HEK293 (cell line): ENCODE measurements at regions not wholly inside any gene's neighbourhood (a gene's known extent, or its start where the extent isn't known, plus 50 kb on each side); places are given as distances from the start of the nearest gene placed in this dataset.

Source experiments
- CTCF ChIA-PET: fragments of 350-600 bp; formaldehyde crosslinking; extraction: SDS; loops from one replicate; lab custom pipeline; 2021; ENCODE audit warnings: antibody characterized with exemption; lab: Yijun Ruan, JAX
- POLR2A ChIA-PET: fragments of 300-600 bp; formaldehyde crosslinking; extraction: SDS; loops from one replicate; lab custom pipeline; 2020; ENCODE audit warnings: antibody characterized with exemption, inconsistent platforms; lab: Yijun Ruan, JAX
- H3K27ac ChIP-seq: fragments of 200-500 bp; sonication (Bioruptor generic); 2 replicates; pipeline ENCODE4 v1.5.1; 2014; ENCODE audit warnings: low read depth, low read length, control low read depth, inconsistent platforms; ENCODE audit errors: extremely low read depth
- H3K36me3 ChIP-seq, 2 experiments: fragments of 200-500 bp in 1 of 2; sonication (Bioruptor generic) in 1 of 2; 1 replicate in 1 of 2; 2 replicates in 1 of 2; pipeline ENCODE4 v1.5.1; 2014 to 2017; ENCODE audit warnings: inconsistent platforms in 2 of 2, low read length in 2 of 2; ENCODE audit not compliant: control insufficient read depth in 2 of 2, insufficient read depth in 1 of 2
- H3K4me1 ChIP-seq: fragments of 200-500 bp; sonication (Bioruptor generic); 2 replicates; pipeline ENCODE4 v1.5.1; 2014; ENCODE audit warnings: mild to moderate bottlenecking, low read length, inconsistent platforms; ENCODE audit not compliant: control insufficient read depth, insufficient read depth
- H3K4me3 ChIP-seq: 2 replicates; pipeline ENCODE4 v1.5.1; 2011; ENCODE audit warnings: low read depth, mild to moderate bottlenecking, control low read depth, low read length, moderate library complexity
- H3K9me3 ChIP-seq: fragments of 200-500 bp; sonication (Bioruptor generic); 2 replicates; pipeline ENCODE4 v1.5.1; 2014; ENCODE audit warnings: low read depth, low read length, inconsistent platforms; ENCODE audit not compliant: control insufficient read depth, insufficient read depth
- PRDM4 ChIP-seq: fragments of 450-650 bp; formaldehyde crosslinking; IDR thresholded peaks from 2 replicates; pipeline ENCODE4 v1.5.1; 2017; ENCODE audit warnings: missing biosample characterization, missing genetic modification characterization
- REST ChIP-seq: fragments of 450-650 bp; formaldehyde crosslinking; IDR thresholded peaks from 2 replicates; pipeline ENCODE4 v1.5.1; 2016; ENCODE audit warnings: missing biosample characterization, missing genetic modification characterization
- SCRT1 ChIP-seq: fragments of 450-650 bp; formaldehyde crosslinking; IDR thresholded peaks from 2 replicates; pipeline ENCODE4 v1.5.1; 2016; ENCODE audit warnings: missing biosample characterization, missing genetic modification characterization, borderline replicate concordance
- TRIM28 ChIP-seq: IDR thresholded peaks from 2 replicates; pipeline ENCODE4 v1.6.1; 2011; ENCODE audit warnings: low read length, control low read depth, borderline replicate concordance
- WT1 ChIP-seq: fragments of 450-650 bp; formaldehyde crosslinking; IDR thresholded peaks from 2 replicates; pipeline ENCODE4 v1.5.1; 2016; ENCODE audit warnings: missing biosample characterization, missing genetic modification characterization
- ZBTB20 ChIP-seq: fragments of 450-650 bp; formaldehyde crosslinking; IDR thresholded peaks from 2 replicates; pipeline ENCODE4 v1.5.1; 2016; ENCODE audit warnings: missing biosample characterization, missing genetic modification characterization
- ZBTB7A ChIP-seq: fragments of 450-650 bp; formaldehyde crosslinking; IDR thresholded peaks from 2 replicates; pipeline ENCODE4 v1.5.1; 2016; ENCODE audit warnings: low read depth, missing biosample characterization, missing genetic modification characterization
- ZFP3 ChIP-seq: fragments of 450-650 bp; formaldehyde crosslinking; IDR thresholded peaks from 2 replicates; pipeline ENCODE4 v1.5.1; 2016; ENCODE audit warnings: low read depth, missing biosample characterization, missing genetic modification characterization
- ZNF366 ChIP-seq: fragments of 450-650 bp; formaldehyde crosslinking; conservative IDR thresholded peaks from 2 replicates; pipeline ENCODE4 v1.5.1; 2016; ENCODE audit warnings: missing biosample characterization, missing genetic modification characterization
- ZNF391 ChIP-seq: fragments of 450-650 bp; formaldehyde crosslinking; IDR thresholded peaks from 2 replicates; pipeline ENCODE4 v1.5.1; 2016; ENCODE audit warnings: low read depth, missing biosample characterization, missing genetic modification characterization, borderline replicate concordance
- ZNF48 ChIP-seq: fragments of 450-650 bp; formaldehyde crosslinking; IDR thresholded peaks from 2 replicates; pipeline ENCODE4 v1.5.1; 2016; ENCODE audit warnings: missing biosample characterization, missing genetic modification characterization
- ZNF544 ChIP-seq: fragments of 450-650 bp; formaldehyde crosslinking; IDR thresholded peaks from 2 replicates; pipeline ENCODE4 v1.5.0; 2017; ENCODE audit warnings: missing biosample characterization, missing genetic modification characterization
- ZNF580 ChIP-seq: fragments of 450-650 bp; formaldehyde crosslinking; IDR thresholded peaks from 2 replicates; pipeline ENCODE4 v1.5.1; 2016; ENCODE audit warnings: missing biosample characterization, missing genetic modification characterization
- ZNF600 ChIP-seq: fragments of 450-650 bp; formaldehyde crosslinking; IDR thresholded peaks from 2 replicates; pipeline ENCODE4 v1.5.1; 2016; ENCODE audit warnings: missing biosample characterization, missing genetic modification characterization
- ZNF660 ChIP-seq: fragments of 450-650 bp; IDR thresholded peaks from 2 replicates; pipeline ENCODE4 v1.5.1; 2018; ENCODE audit warnings: missing biosample characterization, mild to moderate bottlenecking, missing genetic modification characterization
- ZNF707 ChIP-seq: fragments of 450-650 bp; formaldehyde crosslinking; IDR thresholded peaks from 2 replicates; pipeline ENCODE4 v1.5.1; 2016; ENCODE audit warnings: missing biosample characterization, missing genetic modification characterization
- ZNF830 ChIP-seq: fragments of 450-650 bp; IDR thresholded peaks from 2 replicates; pipeline ENCODE4 v1.5.0; 2018; ENCODE audit warnings: missing biosample characterization, missing genetic modification characterization, low read depth, mild to moderate bottlenecking, moderate library complexity
- TF ChIP-seq, protein P1 (sequence below): fragments of 450-650 bp; formaldehyde crosslinking; IDR thresholded peaks from 2 replicates; pipeline ENCODE4 v1.5.1; 2016; ENCODE audit warnings: missing biosample characterization, missing genetic modification characterization
- TF ChIP-seq, protein P2 (sequence below): fragments of 450-650 bp; formaldehyde crosslinking; IDR thresholded peaks from 2 replicates; pipeline ENCODE4 v1.5.1; 2016; ENCODE audit warnings: missing biosample characterization, missing genetic modification characterization
- TF ChIP-seq, protein P3 (sequence below): fragments of 450-650 bp; formaldehyde crosslinking; conservative IDR thresholded peaks from 2 replicates; pipeline ENCODE4 v1.5.1; 2016; ENCODE audit warnings: low read depth, missing biosample characterization, missing genetic modification characterization

DNA sequence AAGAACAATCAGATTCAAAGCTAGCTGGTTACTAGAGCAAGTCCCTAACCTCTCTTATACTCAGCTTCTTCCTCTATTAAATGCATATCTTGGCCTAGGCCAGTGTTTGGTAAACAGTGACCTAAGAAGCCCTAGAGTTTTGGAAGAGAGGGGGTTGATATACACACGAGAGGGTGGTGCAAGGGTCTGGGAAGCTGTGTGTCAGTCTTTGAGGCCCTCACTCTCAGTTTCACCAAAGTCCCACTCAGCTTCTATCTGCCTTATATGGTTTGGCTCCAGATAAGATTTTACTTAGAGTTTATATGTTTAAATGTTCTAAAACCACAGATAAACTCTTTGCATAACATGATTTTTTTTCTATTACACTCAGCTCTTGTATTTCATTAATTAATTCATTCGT, 526.1 kb upstream of the BTBD3 start:
- no peak overlapping the region for H3K4me3 ChIP-seq
- ChIA-PET POLR2A (interaction anchor here (0.9 kb wide), 1 partner anchor 41 kb away, joined by 5 read pairs; no protein-coding TSS in a partner anchor), CTCF (no interaction called here)
- no peaks in the 10 kb centered on the region for H3K9me3 ChIP-seq
- no peaks in the 10 kb centered on the region for H3K36me3 ChIP-seq
- no peak overlapping the region for H3K27ac ChIP-seq
- no peak for TF ChIP-seq ZNF830
- TF ChIP-seq ZBTB20 (tag by site-specific recombination) = no peak
- TF ChIP-seq ZNF580 = no peak
- TF ChIP-seq ZNF391 (tag by site-specific recombination) = no peak
- no peak for TF ChIP-seq ZBTB7A (tag by site-specific recombination)
- no peak for TF ChIP-seq ZNF366 (tag by site-specific recombination)
- TF ChIP-seq ZNF544 (tag by site-specific recombination) = no peak
- TF ChIP-seq TRIM28 = no peak
- TF ChIP-seq SCRT1 (tag by site-specific recombination) = no peak
- TF ChIP-seq, protein P1, sequence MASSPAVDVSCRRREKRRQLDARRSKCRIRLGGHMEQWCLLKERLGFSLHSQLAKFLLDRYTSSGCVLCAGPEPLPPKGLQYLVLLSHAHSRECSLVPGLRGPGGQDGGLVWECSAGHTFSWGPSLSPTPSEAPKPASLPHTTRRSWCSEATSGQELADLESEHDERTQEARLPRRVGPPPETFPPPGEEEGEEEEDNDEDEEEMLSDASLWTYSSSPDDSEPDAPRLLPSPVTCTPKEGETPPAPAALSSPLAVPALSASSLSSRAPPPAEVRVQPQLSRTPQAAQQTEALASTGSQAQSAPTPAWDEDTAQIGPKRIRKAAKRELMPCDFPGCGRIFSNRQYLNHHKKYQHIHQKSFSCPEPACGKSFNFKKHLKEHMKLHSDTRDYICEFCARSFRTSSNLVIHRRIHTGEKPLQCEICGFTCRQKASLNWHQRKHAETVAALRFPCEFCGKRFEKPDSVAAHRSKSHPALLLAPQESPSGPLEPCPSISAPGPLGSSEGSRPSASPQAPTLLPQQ (tag by site-specific recombination) = no peak
- no peaks in the 10 kb centered on the region for H3K4me1 ChIP-seq

- ChIA-PET CTCF (no interaction called here), POLR2A (no interaction called here)
- Histone ChIP-seq H3K36me3 (no peaks in the 10 kb centered on the region), H3K4me1 (no peaks in the 10 kb centered on the region), H3K27ac (no peak overlapping the region), H3K9me3 (no peaks in the 10 kb centered on the region), H3K4me3 (no peak overlapping the region)
- TF ChIP-seq ZNF600 (tag by site-specific recombination) (no peak), PRDM4 (tag by site-specific recombination) (no peak), ZNF48 (tag by site-specific recombination) (no peak), ZFP3 (no peak), ZNF707 (tag by site-specific recombination) (no peak), WT1 (tag by site-specific recombination) (no peak), REST (tag by site-specific recombination) (no peak), ZNF660 (tag by site-specific recombination) (no peak)
- TF ChIP-seq, protein P2, sequence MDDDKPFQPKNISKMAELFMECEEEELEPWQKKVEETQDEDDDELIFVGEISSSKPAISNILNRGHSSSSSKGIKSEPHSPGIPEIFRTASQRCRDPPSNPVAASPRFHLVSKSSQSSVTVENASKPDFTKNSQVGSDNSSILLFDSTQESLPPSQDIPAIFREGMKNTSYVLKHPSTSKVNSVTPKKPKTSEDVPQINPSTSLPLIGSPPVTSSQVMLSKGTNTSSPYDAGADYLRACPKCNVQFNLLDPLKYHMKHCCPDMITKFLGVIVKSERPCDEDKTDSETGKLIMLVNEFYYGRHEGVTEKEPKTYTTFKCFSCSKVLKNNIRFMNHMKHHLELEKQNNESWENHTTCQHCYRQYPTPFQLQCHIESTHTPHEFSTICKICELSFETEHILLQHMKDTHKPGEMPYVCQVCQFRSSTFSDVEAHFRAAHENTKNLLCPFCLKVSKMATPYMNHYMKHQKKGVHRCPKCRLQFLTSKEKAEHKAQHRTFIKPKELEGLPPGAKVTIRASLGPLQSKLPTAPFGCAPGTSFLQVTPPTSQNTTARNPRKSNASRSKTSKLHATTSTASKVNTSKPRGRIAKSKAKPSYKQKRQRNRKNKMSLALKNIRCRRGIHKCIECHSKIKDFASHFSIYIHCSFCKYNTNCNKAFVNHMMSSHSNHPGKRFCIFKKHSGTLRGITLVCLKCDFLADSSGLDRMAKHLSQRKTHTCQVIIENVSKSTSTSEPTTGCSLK = no peak
- TF ChIP-seq, protein P3, sequence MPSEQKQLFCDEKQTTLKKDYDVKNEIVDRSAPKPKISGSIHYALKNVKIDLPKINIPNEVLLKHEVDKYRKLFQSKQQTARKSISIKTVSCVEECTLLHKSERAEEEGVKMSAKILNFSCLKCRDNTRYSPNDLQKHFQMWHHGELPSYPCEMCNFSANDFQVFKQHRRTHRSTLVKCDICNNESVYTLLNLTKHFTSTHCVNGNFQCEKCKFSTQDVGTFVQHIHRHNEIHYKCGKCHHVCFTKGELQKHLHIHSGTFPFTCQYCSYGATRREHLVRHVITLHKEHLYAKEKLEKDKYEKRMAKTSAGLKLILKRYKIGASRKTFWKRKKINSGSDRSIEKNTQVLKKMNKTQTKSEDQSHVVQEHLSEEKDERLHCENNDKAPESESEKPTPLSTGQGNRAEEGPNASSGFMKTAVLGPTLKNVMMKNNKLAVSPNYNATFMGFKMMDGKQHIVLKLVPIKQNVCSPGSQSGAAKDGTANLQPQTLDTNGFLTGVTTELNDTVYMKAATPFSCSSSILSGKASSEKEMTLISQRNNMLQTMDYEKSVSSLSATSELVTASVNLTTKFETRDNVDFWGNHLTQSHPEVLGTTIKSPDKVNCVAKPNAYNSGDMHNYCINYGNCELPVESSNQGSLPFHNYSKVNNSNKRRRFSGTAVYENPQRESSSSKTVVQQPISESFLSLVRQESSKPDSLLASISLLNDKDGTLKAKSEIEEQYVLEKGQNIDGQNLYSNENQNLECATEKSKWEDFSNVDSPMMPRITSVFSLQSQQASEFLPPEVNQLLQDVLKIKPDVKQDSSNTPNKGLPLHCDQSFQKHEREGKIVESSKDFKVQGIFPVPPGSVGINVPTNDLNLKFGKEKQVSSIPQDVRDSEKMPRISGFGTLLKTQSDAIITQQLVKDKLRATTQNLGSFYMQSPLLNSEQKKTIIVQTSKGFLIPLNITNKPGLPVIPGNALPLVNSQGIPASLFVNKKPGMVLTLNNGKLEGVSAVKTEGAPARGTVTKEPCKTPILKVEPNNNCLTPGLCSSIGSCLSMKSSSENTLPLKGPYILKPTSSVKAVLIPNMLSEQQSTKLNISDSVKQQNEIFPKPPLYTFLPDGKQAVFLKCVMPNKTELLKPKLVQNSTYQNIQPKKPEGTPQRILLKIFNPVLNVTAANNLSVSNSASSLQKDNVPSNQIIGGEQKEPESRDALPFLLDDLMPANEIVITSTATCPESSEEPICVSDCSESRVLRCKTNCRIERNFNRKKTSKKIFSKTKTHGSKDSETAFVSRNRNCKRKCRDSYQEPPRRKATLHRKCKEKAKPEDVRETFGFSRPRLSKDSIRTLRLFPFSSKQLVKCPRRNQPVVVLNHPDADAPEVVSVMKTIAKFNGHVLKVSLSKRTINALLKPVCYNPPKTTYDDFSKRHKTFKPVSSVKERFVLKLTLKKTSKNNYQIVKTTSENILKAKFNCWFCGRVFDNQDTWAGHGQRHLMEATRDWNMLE (tag by site-specific recombination) = no peak
Measured at GRCh38 chr20:11394145-11394833, 523.4 kb upstream of the BTBD3 start.
